NCI-H526 (cell line): ENCODE measurements at regions not wholly inside any gene's neighbourhood (a gene's known extent, or its start where the extent isn't known, plus 50 kb on each side); places are given as distances from the start of the nearest gene placed in this dataset.
A peak's percentile ranks its signal among the peaks of the same experiment; 100 is the strongest.
"Not testable (repeated sequence)": the region's sequence is repeated elsewhere in the genome, so short reads cannot be mapped to it uniquely, and the experiment has no call there.

Experiments used
- DNase-seq, 2 experiments: peaks; one replicate each; lab custom pipeline; 2025; lab: John Stamatoyannopoulos, UW

DNA sequence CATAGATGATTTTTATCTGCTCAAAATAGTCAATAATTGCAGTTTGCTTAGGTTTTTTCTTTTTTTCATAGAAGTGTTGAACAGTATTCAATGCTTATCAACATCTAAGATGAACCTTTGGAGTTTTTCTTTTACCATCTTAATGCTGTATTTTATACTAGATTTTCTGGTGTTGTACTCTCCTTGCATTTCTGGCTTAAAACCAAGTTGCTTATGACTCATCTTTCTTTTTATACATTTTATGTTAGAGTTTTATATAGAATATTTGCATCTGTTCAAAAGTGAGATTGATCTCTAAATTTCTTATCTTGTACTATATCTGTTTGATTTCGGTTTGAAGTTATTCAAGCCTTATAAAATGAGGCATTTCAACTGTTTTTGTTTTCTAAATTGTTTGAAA, 232.5 kb downstream of the RFPL4B start:
- DNase-seq, result no peak

- no peak for DNase-seq
Measured at GRCh38 chr6:112581015-112581414, 233.9 kb downstream of the RFPL4B start.

DNA sequence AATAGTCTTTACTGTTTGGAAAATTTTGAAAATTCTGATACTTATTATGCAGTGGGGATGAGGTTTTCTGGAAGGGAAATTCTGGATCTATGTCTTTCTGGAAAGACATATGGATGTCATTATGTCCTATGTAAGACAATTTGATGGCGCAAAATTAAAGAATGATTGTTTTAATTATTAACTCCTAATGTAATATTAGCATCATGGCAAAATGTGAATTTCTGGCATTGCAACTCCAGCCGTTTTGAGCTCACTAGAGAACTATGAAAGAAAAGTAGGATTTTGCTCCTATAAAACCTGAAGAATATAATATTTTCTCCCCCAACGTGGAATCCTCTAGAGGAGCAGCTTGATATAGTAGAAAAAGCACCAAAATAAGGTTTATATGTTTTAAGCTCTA, 243.2 kb downstream of the RFPL4B start:
- DNase-seq, result no peak

- no peak for DNase-seq
Measured at GRCh38 chr6:112591329-112591728, 244.2 kb downstream of the RFPL4B start.

GRCh38 chr6:112592159-112592558, 245.0 kb downstream of the RFPL4B start:
- DNase-seq, result no peak

- DNase-seq, result no peak
Measured at GRCh38 chr6:112594886-112595594, 247.9 kb downstream of the RFPL4B start.

- DNase-seq, result no peak
Measured at GRCh38 chr6:112595841-112596240, 248.7 kb downstream of the RFPL4B start.

- DNase-seq, result no peak
Measured at GRCh38 chr6:112597176-112597575, 250.0 kb downstream of the RFPL4B start.

DNA sequence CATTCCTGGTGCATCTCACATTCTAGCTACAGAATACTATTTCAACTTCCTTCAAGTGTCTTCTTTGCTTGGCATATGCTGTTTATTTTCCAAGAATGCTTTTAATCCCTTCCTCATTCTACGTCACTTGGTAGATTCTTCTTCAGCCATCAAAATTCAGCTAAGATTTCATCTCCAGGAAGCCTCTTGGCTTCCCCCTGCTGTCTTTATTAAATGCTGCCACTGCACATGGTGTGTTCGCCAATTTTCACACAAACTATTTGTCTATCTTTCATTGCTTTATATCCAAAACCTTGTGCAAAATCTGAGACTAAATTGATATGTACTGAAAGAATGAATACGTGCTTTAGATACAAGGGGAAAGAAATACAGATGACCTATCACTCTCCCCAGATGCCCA, 253.0 kb downstream of the RFPL4B start:
- no peak for DNase-seq

DNA sequence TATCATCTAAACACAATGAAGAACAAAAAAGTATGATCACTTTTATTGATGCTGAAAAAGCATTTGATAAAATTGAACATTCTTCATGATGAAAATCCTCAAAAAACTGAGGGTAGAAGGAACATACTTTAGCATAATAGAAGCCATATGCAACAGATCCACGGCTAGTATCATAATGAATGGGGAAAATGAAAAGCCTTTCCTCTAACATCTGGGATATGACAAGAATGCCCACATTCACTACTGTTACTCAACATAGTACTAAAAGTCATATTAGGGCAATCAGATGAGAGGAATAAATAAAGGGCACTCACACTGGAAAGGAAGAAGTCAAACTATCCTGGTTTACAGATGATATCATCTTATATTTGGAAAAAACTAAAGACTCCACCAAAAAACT, 256.6 kb downstream of the RFPL4B start:
- DNase-seq, result no peak

GRCh38 chr6:112606656-112607435, 259.7 kb downstream of the RFPL4B start:
- no peak for DNase-seq

GRCh38 chr6:112608925-112609324, 261.8 kb downstream of the RFPL4B start:
- not testable (repeated sequence) for DNase-seq

- peak; percentile 21 to 44 for DNase-seq
Measured at GRCh38 chr6:112613410-112613809, 266.3 kb downstream of the RFPL4B start.

- peak; percentile 6 to 25 for DNase-seq
Measured at GRCh38 chr6:112618849-112619248, 271.7 kb downstream of the RFPL4B start.

GRCh38 chr6:112620812-112621569, 273.9 kb downstream of the RFPL4B start:
- peak; percentile 80 to 85 for DNase-seq

DNA sequence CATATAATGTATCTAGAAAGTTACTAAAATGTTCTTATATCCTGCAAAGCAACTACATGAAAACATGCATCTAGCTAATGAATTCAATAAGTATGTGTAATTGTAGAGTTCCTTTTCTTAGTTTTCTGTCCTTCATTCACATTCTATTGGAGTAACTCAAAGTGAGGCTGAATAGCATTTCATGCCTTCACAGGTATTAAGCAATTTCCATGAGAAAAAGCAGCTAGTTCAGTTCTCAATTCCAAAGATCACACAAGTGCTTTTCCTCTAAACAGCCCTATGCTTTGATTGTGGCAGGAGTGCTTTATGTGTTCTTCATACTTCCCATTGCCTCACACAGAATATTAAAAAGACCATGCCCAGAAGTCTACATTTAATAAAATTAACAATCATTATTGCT, 274.9 kb downstream of the RFPL4B start:
- DNase-seq, result no peak

GRCh38 chr6:112626468-112627082, 279.4 kb downstream of the RFPL4B start:
- DNase-seq, result no peak

GRCh38 chr6:112634376-112634775, 287.2 kb downstream of the RFPL4B start:
- no peak for DNase-seq

- DNase-seq, result no peak
Measured at GRCh38 chr6:112636650-112637262, 289.6 kb downstream of the RFPL4B start.

DNA sequence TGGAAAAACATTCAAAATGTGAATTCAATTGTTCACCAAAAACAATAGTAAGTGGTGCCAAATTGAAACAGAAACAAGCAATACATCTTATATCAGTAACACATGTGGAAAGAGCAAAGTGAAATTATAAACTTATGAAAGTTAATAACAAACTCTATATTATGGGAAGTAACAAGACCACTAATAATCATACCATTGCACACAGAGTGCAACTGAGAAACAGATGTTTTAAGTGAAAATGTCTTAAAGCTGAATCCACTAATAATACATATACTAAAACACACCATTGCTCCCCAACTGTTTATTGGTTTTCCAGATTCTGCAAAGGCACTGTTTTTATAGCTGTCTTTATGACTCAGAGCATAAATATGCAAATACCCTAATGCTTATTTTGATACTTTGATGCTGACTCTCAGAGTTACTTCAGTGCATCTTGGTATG, 292.3 kb downstream of the RFPL4B start:
- peak in 1 of 2 experiments; percentile 2 for DNase-seq

- no peak for DNase-seq
Measured at GRCh38 chr6:112640891-112641290, 293.8 kb downstream of the RFPL4B start.

DNA sequence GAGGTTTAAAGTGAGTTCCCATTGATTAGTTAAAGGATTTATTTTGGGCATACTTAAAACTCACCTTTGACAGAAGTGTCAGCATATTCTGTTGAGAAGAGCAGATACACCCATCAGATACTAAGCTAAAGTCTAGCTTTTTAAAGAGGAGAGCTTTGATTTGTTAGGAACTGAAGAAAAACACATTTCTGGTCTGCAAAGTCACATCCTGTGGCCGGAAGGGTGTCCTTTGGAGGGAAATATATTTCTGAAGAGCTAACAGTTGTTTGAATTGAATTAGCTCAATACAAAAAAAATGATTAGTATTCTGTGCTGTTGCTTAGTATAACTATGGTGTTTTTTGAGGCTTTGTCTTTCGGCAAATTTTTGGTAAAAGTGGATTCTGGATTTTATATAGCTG, 302.7 kb downstream of the RFPL4B start:
- DNase-seq, result no peak
